Fibroblast of the conjunctiva (primary cell): ENCODE measurements at regions not wholly inside any gene's neighbourhood (a gene's known extent, or its start where the extent isn't known, plus 50 kb on each side); places are given as distances from the start of the nearest gene placed in this dataset.
"Not testable (repeated sequence)": the region's sequence is repeated elsewhere in the genome, so short reads cannot be mapped to it uniquely, and the experiment has no call there.

Experiments used
- DNase-seq: peaks from one replicate; pipeline ENCODE4 v3.0.0-alpha.2; 2010; ENCODE audit warnings: low read depth

- DNase-seq: peak; percentile 9
These were observed 905.4 kb downstream of the SLC16A7 start for GRCh38 chr12:60501124-60501729.

- DNase-seq: no peak
These were observed 927.0 kb downstream of the SLC16A7 start for GRCh38 chr12:60522684-60523400.

- DNase-seq: no peak
These were observed 933.4 kb downstream of the SLC16A7 start for GRCh38 chr12:60529261-60529660.

- DNase-seq: no peak
These were observed 933.9 kb downstream of the SLC16A7 start for GRCh38 chr12:60529723-60530122.

GRCh38 chr12:60535363-60535762 lies 939.5 kb downstream of the SLC16A7 start:
- peak; percentile 68 for DNase-seq

- peak; percentile 18 for DNase-seq
These were observed 943.8 kb downstream of the SLC16A7 start for GRCh38 chr12:60539592-60539991.

GRCh38 chr12:60568914-60569313 lies 973.1 kb downstream of the SLC16A7 start:
- DNase-seq: no peak

- DNase-seq: no peak
These were observed 981.8 kb downstream of the SLC16A7 start for GRCh38 chr12:60577607-60578006.

- DNase-seq: not testable (repeated sequence)
These were observed 991.8 kb downstream of the SLC16A7 start for GRCh38 chr12:60587664-60588063.

- DNase-seq: no peak
These were observed 998.3 kb downstream of the SLC16A7 start for GRCh38 chr12:60594035-60594711.

GRCh38 chr12:60602601-60603000 lies 1006.8 kb downstream of the SLC16A7 start:
- no peak for DNase-seq

GRCh38 chr12:60603475-60603874 lies 1007.6 kb downstream of the SLC16A7 start:
- DNase-seq: not testable (repeated sequence)

- DNase-seq: no peak
These were observed 1020.6 kb downstream of the SLC16A7 start for GRCh38 chr12:60616400-60616799.

GRCh38 chr12:60630796-60631195 lies 1035.0 kb downstream of the SLC16A7 start:
- DNase-seq: no peak

- DNase-seq: no peak
These were observed 1048.2 kb downstream of the SLC16A7 start for GRCh38 chr12:60644076-60644475.

GRCh38 chr12:60666895-60667294 lies 1071.1 kb downstream of the SLC16A7 start:
- no peak for DNase-seq

- no peak for DNase-seq
These were observed 1077.1 kb downstream of the SLC16A7 start for GRCh38 chr12:60672949-60673348.

- DNase-seq: peak; percentile 1
These were observed 1089.3 kb downstream of the SLC16A7 start for GRCh38 chr12:60684988-60685655.

GRCh38 chr12:60689137-60689536 lies 1093.3 kb downstream of the SLC16A7 start:
- DNase-seq: no peak

- no peak for DNase-seq
These were observed 1097.3 kb downstream of the SLC16A7 start for GRCh38 chr12:60693019-60693626.

- no peak for DNase-seq
These were observed 1108.5 kb downstream of the SLC16A7 start for GRCh38 chr12:60704171-60704914.
